ENCODE measurements at regions not wholly inside any gene's neighbourhood (a gene's known extent, or its start where the extent isn't known, plus 50 kb on each side); places are given as distances from the start of the nearest gene placed in this dataset.

DNA sequence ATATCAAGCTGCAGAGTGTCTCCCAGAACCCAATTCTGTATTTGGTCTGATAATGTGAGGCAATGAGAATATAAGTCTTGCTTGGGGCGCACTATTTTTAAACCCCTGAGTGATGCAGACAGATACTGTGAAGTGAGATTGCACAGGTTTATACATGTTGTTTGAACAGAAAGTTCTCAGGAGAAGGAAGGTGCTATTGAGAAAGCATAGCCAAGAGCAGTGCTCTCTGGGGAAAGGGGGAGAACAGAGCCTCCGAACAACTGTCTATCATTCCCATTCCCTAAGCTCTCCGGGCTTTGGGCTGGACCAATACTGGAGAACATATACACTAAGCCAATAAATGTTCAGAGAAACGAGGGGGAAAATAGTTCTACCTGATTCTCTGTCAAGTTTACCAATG is 75.8 kb downstream of the PERP start:
- TF ChIP-seq, protein P1, sequence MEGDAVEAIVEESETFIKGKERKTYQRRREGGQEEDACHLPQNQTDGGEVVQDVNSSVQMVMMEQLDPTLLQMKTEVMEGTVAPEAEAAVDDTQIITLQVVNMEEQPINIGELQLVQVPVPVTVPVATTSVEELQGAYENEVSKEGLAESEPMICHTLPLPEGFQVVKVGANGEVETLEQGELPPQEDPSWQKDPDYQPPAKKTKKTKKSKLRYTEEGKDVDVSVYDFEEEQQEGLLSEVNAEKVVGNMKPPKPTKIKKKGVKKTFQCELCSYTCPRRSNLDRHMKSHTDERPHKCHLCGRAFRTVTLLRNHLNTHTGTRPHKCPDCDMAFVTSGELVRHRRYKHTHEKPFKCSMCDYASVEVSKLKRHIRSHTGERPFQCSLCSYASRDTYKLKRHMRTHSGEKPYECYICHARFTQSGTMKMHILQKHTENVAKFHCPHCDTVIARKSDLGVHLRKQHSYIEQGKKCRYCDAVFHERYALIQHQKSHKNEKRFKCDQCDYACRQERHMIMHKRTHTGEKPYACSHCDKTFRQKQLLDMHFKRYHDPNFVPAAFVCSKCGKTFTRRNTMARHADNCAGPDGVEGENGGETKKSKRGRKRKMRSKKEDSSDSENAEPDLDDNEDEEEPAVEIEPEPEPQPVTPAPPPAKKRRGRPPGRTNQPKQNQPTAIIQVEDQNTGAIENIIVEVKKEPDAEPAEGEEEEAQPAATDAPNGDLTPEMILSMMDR (IDR thresholded peaks at IDR 0.05), result no peak
- TF ChIP-seq POLR2AphosphoS5 (IDR thresholded peaks at IDR 0.05), result no peak

All from breast epithelium (tissue), 3 donors.